ENCODE measurements at regions not wholly inside any gene's neighbourhood (a gene's known extent, or its start where the extent isn't known, plus 50 kb on each side); places are given as distances from the start of the nearest gene placed in this dataset.
A peak's percentile ranks its signal among the peaks of the same experiment; 100 is the strongest.

DNA sequence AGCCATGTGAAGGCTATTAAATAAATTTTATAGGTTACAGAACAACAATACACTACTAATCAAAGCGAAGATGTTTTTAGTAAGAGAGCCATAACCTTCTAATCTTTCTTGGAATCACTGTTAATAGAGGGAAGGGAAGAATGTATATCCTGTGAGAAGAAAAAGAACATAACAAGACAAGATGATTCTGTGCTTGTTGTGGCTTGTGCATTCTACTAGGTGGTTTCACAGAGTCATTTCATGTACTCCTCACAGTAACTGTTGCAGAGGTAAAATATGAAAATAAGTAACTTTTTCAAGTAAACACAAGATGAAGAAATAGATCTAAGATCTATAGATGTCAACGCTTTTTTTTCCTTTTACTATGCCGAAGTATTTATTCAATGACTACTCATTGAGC is 116.9 kb upstream of the FAM83B start:
- H3K9me3 ChIP-seq, result peaks cover 0 to 11% (median 0%) of the 10 kb centered on the region in 11 donors
- TF ChIP-seq, protein P1, sequence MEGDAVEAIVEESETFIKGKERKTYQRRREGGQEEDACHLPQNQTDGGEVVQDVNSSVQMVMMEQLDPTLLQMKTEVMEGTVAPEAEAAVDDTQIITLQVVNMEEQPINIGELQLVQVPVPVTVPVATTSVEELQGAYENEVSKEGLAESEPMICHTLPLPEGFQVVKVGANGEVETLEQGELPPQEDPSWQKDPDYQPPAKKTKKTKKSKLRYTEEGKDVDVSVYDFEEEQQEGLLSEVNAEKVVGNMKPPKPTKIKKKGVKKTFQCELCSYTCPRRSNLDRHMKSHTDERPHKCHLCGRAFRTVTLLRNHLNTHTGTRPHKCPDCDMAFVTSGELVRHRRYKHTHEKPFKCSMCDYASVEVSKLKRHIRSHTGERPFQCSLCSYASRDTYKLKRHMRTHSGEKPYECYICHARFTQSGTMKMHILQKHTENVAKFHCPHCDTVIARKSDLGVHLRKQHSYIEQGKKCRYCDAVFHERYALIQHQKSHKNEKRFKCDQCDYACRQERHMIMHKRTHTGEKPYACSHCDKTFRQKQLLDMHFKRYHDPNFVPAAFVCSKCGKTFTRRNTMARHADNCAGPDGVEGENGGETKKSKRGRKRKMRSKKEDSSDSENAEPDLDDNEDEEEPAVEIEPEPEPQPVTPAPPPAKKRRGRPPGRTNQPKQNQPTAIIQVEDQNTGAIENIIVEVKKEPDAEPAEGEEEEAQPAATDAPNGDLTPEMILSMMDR (IDR thresholded peaks at IDR 0.05), result no peak
- 85 to 94% methylated on average over 3 of the region's 3 CpGs for WGBS, 2 donors
- intact Hi-C loops (cut with DNase I), result no loop called here
- ATAC-seq, result no peak
- H3K36me3 ChIP-seq, result no peaks in the 10 kb centered on the region
- H3K4me1 ChIP-seq, result no peaks in the 10 kb centered on the region
- DNase-seq, result no peak
- H3K4me3 ChIP-seq, result no peak overlapping the region
- no peak overlapping the region for H3K27ac ChIP-seq
- no peaks in the 10 kb centered on the region for H3K27me3 ChIP-seq

DNA sequence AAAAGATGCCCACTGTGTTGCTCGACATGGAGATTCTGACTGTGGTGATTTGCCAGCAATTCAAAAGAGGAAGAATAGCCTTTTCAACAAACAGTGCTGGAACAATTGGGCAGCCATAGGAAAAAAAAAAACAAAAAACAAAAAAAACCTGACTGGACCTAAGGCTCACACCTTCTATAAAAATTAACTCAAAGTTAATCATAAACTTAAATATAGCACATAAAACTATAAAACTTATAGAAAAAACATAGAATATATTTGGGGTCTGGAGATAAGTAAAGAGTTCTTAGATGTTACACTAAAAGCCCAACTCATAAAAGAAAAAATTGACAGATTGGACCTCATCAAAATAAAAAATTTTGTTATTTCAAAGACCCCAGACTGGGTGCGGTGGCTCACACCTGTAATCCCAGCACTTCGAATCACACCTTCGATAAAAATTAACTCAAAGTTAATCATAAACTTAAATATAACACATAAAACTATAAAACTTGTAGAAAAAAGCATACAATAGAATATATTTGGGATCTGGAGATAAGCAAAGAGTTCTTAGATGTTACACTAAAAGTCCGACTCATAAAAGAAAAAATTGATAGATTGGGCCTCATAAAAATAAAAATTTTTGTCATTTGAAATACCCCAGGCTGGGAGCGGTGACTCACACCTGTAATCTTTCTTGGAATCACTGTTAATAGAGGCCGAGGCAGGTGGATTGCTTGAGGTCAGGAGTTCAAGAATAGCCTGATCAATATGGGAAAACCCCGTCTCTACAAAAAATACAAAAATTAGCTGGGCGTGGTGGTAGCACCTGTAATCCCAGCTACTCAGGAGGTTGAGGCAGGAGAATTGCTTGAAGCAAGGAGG is 115.6 kb upstream of the FAM83B start:
- H3K4me1 ChIP-seq, result no peaks in the 10 kb centered on the region
- DNase-seq, result no peak
- no peaks in the 10 kb centered on the region for H3K27me3 ChIP-seq
- TF ChIP-seq, protein P1 (IDR thresholded peaks at IDR 0.05), result no peak
- no peaks in the 10 kb centered on the region for H3K36me3 ChIP-seq
- H3K27ac ChIP-seq, result no peak overlapping the region
- WGBS, 2 donors, result 90 to 92% methylated on average over 9 of the region's 9 CpGs
- ATAC-seq, result no peak
- peaks cover 0 to 22% (median 5%) of the 10 kb centered on the region in 11 donors for H3K9me3 ChIP-seq
- intact Hi-C loops (cut with DNase I), result no loop called here
- no peak overlapping the region for H3K4me3 ChIP-seq

DNA sequence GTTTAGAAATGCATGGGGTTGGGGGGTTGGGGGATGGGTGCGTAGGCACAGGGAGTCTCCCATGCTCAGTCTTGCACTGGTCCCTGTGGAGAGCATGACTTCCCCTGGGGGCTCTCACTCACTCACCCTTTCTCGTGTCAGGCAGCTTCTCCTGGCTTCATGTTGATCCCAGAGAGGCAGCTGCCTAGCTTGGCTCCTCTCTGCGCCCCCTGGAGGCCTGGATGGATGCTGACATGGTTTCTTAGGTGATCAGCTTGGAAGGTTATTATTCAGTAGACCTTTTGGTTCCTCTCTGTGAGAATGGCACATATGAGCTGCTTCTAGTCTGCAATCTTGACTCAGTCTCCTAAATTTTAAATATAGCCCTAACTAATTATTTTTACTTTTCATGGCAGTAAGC is 109.3 kb upstream of the FAM83B start:
- intact Hi-C loops (cut with DNase I), result no loop called here
- WGBS, 2 donors, result 71 to 72% methylated on average over 3 of the region's 3 CpGs

GRCh38 chr6:54747955-54748354 is 98.6 kb upstream of the FAM83B start:
- Histone ChIP-seq H3K27ac (no peak overlapping the region), H3K9me3 (peaks cover 0 to 32% (median 19%) of the 10 kb centered on the region in 11 donors), H3K4me3 (no peak overlapping the region), H3K36me3 (no peaks in the 10 kb centered on the region), H3K4me1 (no peaks in the 10 kb centered on the region), H3K27me3 (no peaks in the 10 kb centered on the region)
- 76 to 86% methylated on average over 1 of the region's 1 CpG for WGBS, 2 donors
- no peak for DNase-seq
- no peak for ATAC-seq
- TF ChIP-seq, protein P1 (IDR thresholded peaks at IDR 0.05), result no peak
- intact Hi-C loops (cut with DNase I), result no loop called here

More for the DNA sequence above, 109.3 kb upstream of the FAM83B start:
- Histone ChIP-seq H3K4me1 (no peaks in the 10 kb centered on the region), H3K9me3 (peaks cover 0 to 33% (median 5%) of the 10 kb centered on the region in 11 donors), H3K4me3 (no peak overlapping the region), H3K27ac (no peak overlapping the region), H3K27me3 (no peaks in the 10 kb centered on the region), H3K36me3 (no peaks in the 10 kb centered on the region)
- TF ChIP-seq, protein P1 (IDR thresholded peaks at IDR 0.05), result peak in 1 of 9 donors; percentile 9
- ATAC-seq (no peak), DNase-seq (no peak)
